ENCODE measurements at regions not wholly inside any gene's neighbourhood (a gene's known extent, or its start where the extent isn't known, plus 50 kb on each side); places are given as distances from the start of the nearest gene placed in this dataset.
A peak's percentile ranks its signal among the peaks of the same experiment; 100 is the strongest.
"Not testable (repeated sequence)": the region's sequence is repeated elsewhere in the genome, so short reads cannot be mapped to it uniquely, and the experiment has no call there.

- DNase-seq = no peak
Observed at GRCh38 chr1:235059221-235059620, 69.4 kb downstream of the TOMM20 start.

- DNase-seq = no peak
Observed at GRCh38 chr1:235058695-235059094, 69.9 kb downstream of the TOMM20 start.

GRCh38 chr1:235057385-235058306 lies 71.0 kb downstream of the TOMM20 start:
- DNase-seq = no peak

- DNase-seq = no peak
Observed at GRCh38 chr1:235056937-235057336, 71.7 kb downstream of the TOMM20 start.

GRCh38 chr1:235054936-235055335 lies 73.7 kb downstream of the TOMM20 start:
- DNase-seq = no peak

- no peak for DNase-seq
Observed at GRCh38 chr1:235054466-235054865, 74.2 kb downstream of the TOMM20 start.

DNA sequence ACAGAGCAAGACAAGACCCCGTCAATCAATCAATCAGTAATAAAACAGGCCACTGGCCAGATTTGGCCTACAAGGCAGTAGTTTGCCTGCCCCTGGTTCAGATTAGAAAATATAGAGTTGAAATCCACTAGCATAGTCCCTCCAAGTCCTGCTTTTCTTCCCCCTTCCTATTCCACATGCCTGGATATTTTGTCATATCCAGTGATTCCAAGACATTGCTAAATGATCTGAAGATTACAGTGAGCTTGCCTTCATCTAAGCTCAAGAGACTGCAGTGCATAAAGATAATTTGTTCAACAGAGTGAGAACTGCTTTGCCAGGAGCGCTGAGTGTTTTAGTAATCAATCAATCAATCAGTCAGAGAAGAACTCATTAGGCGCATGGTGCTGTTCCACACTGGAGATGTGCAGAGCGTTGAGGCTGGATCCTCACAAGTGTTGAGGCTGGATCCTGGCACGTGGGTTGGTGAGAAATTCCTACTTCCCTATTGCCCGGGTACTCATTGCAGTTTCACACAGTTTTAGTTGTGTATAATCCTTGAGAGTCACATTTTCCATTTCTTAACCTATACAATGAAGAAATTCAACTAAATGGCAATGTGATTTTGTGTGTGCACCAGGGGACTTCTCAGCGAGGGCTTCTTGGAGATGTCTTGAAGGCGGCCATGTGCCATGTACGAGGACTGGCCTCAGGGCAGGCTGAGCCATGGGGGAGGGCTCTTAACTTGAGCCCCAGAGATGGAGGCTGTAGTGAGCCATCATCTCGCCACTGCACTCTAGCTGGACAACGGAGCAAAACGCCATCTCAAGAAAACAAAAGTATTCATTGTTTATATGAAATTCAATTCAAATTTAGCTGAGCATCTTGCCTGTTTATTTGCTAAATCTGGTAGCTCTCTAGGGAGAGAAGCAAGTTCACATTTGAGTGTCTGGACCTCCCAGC lies 76.3 kb downstream of the TOMM20 start:
- DNase-seq = no peak

- no peak for DNase-seq
Observed at GRCh38 chr1:235051521-235051920, 77.1 kb downstream of the TOMM20 start.

DNA sequence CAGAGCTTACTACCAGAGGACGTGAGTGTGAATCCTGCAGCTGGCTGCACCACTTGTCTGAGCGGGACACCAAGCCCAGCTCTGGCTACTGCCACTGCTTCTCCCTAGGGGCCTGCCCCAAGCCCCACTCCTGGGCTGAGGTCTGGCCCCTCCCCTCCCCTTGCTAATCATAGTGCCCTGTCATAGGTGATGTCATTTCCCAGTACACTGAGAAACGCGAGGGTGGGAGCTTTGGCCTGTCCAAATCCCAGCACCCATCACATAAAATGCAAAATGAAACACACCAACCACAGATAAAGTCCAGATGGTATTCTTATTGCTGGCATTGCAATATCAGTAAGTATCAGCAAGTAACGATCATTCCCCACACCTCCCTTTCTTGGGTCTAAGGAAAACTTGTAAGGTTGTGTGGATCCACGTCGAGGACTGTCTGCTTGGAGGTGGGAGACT lies 77.7 kb downstream of the TOMM20 start:
- DNase-seq = peak; percentile 65

GRCh38 chr1:235049716-235050378 lies 78.8 kb downstream of the TOMM20 start:
- not testable (repeated sequence) for DNase-seq

DNA sequence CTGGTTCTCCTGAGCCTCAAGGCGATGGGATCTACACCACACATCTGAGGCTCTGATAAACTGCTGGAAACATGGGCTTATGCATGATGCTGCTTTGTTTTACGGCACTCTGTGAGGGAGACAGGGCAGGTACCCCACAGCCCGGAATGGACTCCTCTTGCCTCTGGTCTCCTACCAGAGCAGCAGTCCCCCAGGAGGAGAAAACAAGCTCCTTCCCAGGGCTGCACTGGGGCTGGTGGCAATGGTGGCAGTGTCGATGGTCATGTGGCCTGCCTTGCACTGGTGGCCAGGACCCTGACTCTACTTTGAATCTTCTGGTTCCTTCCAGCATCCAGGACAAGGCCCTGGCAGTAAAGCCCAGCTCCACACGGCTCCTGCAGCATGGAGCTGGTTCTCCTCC lies 79.4 kb downstream of the TOMM20 start:
- DNase-seq = no peak

- DNase-seq = no peak
Observed at GRCh38 chr1:235047331-235047871, 81.2 kb downstream of the TOMM20 start.

DNA sequence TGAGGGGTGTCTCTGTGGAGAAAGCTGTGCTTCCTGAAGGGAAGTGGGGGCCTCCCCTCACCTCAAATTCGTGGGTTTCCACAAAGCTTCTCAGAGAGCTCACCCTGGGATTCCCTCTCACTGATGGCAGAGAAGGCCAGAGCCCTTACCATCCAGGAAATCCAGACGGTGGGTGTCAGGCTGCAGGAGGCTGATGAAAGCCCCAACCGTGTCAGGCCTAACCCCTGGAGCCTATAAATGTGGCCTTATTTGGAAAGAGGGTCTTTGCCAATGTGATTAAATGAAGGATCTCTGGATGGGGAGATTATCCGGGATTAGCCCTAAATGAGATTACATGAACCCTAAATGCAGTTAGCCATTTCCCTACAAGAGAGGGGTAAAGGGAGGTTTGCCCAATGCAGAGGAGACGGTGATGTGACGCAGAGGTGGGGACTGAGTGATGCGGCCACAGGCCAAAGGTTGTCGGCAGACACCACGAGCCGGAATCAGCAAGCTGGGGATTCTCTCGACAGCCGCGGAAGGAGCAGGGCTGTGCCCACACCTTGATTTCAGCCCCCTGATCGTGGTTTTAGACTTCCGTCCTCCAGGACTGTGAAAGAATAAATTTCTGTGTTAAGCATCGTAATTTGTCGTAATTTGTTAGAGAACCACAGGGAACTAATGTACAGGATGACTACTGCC lies 82.6 kb downstream of the TOMM20 start:
- no peak for DNase-seq

DNA sequence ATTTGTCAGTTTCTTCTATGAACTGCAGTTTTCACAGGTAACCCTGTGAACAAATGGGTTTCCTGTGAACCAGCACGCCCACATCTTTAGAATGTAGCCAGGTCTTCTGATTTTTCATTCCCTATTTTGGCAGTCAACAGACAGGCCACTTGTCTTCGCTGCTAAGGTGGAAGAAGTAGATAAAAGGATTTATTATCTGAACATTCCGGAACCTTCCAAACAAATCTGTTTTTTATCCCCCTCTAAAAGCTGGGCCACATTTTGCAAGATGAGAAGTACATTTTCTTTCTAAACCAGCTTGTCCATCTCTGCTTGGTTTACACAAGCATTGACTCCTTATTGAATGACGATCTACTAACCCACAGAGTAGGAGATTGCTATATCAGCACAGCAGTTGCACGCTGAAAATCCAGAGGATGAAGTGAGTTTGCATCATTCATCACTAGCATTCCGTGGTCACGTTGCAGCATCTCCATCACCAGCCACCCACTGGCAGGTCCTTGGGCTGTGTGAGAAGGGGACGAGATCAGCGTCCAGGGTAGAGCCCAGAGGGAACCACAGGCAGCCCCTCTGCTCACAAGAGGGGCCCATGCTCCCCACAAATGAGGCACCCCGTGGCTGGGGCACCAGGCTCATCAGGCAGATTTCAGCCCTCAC lies 83.5 kb downstream of the TOMM20 start:
- DNase-seq = peak; percentile 50

DNA sequence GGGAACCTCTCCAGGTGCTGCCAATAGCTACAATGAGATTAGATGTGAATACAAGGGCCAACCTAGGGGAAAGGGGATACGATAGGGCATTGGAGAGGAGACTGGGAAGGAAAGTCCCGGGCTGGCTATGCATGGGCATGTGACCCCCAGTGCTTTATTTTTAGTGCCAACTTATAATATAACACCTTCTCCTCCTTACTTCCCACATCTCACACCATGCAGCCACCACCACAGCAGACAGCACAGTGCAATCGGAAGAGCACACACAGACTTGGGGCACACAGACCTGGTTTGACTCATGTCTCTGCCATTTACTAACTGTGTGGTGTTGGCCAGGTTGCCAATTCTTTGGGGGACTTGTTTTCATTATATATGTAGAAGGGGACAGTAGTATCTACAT lies 85.4 kb downstream of the TOMM20 start:
- no peak for DNase-seq

DNA sequence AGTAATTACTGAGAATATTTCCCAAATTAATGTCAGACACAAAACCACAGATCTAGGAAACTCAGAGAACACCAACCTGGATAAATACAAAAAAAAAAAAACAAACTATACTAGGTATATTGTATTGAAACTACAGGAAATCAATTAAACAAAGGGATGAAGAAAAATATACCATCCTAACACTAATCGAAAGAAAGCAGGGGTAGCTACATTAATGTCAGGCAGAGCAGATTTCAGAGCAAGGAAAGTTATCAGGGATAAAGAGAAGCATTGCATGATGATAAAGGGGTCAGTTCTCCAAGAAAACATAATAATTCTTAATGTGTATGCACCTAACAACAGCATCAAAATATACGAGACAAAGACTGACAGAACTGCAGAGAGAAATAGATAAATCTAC lies 89.9 kb downstream of the TOMM20 start:
- DNase-seq = no peak

GRCh38 chr1:235035928-235036327 lies 92.7 kb downstream of the TOMM20 start:
- no peak for DNase-seq

GRCh38 chr1:235030919-235031596 lies 97.6 kb downstream of the TOMM20 start:
- DNase-seq = peak; percentile 25

GRCh38 chr1:235027862-235028250 lies 100.8 kb downstream of the TOMM20 start:
- peak; percentile 18 for DNase-seq

- DNase-seq = peak; percentile 19
Observed at GRCh38 chr1:235027076-235027861, 101.4 kb downstream of the TOMM20 start.

All from stimulated activated CD8-positive, alpha-beta memory T cell treated with anti-CD3 and anti-CD28 coated beads, Interleukin-4, amount 100 ng/mL, for 48 hours (primary cell).